PC-3 (cell line): ENCODE measurements at regions not wholly inside any gene's neighbourhood (a gene's known extent, or its start where the extent isn't known, plus 50 kb on each side); places are given as distances from the start of the nearest gene placed in this dataset.

Source experiments
- ATAC-seq: fragments of 200-7000 bp; cut with Tn5 transposase; 2 replicates; pipeline ENCODE4 v1.9.1; 2020; ENCODE audit warnings: mild to moderate bottlenecking, moderate library complexity
- BruUV-seq: library from RNA; stranded (reverse); fragments of 400-500 nt; replicated peaks from 2 replicates; lab custom pipeline; 2021; lab: Mats Ljungman, UMichigan
- CTCF ChIA-PET: fragments of 300-600 bp; sonication (Branson Sonifier 250); formaldehyde crosslinking; loops from one replicate; lab custom pipeline; 2022; ENCODE audit warnings: antibody characterized with exemption; lab: Charles Lee
- POLR2A ChIA-PET: fragments of 300-600 bp; sonication (Branson Sonifier 250); formaldehyde crosslinking; loops from one replicate; lab custom pipeline; 2022; ENCODE audit warnings: antibody characterized with exemption; ENCODE audit not compliant: unreplicated experiment; lab: Charles Lee
- DNase-seq: peaks from one replicate; pipeline ENCODE4 v3.0.0-alpha.2; 2015
- H2AFZ ChIP-seq: fragments of 300-600 bp; sonication (generic); 2 replicates; pipeline ENCODE4 v1.6.0; 2016; ENCODE audit warnings: antibody characterized with exemption, low read length
- H3F3A ChIP-seq: fragments of 300-600 bp; sonication (generic); one replicate; pipeline ENCODE4 v1.6.0; 2017; ENCODE audit warnings: antibody characterized with exemption, low read length, control low read depth, mild to moderate bottlenecking; ENCODE audit not compliant: unreplicated experiment
- H3K27ac ChIP-seq: fragments of 300-600 bp; sonication (generic); 2 replicates; pipeline ENCODE4 v1.5.1; 2016; ENCODE audit warnings: mild to moderate bottlenecking, low read length
- H3K27me3 ChIP-seq: fragments of 300-600 bp; sonication (generic); 2 replicates; pipeline ENCODE4 v1.6.1; 2016; ENCODE audit warnings: low read length, mixed read lengths
- H3K36me3 ChIP-seq: fragments of 300-600 bp; sonication (generic); 2 replicates; pipeline ENCODE4 v1.6.1; 2016; ENCODE audit warnings: low read depth, mixed run types, low read length, mixed read lengths
- H3K4me1 ChIP-seq: fragments of 300-600 bp; sonication (generic); 2 replicates; pipeline ENCODE4 v1.5.1; 2016; ENCODE audit warnings: low read length; ENCODE audit not compliant: insufficient read depth
- H3K4me2 ChIP-seq: fragments of 300-600 bp; sonication (generic); 2 replicates; pipeline ENCODE4 v1.6.0; 2016; ENCODE audit warnings: low read length
- H3K4me3 ChIP-seq: fragments of 300-600 bp; sonication (generic); 2 replicates; pipeline ENCODE4 v1.5.1; 2016; ENCODE audit warnings: mild to moderate bottlenecking, low read length, mixed read lengths
- H3K79me2 ChIP-seq: fragments of 300-600 bp; sonication (generic); 2 replicates; pipeline ENCODE4 v1.6.1; 2017; ENCODE audit warnings: low read length, mixed read lengths
- H3K9ac ChIP-seq: fragments of 300-600 bp; sonication (generic); 2 replicates; pipeline ENCODE4 v1.6.0; 2016; ENCODE audit warnings: mild to moderate bottlenecking, low read length
- H3K9me2 ChIP-seq: fragments of 300-600 bp; sonication (generic); replicated peaks from 2 replicates; pipeline ENCODE4 v1.6.1; 2016; ENCODE audit warnings: mixed run types, low read length, mixed read lengths
- H3K9me3 ChIP-seq: fragments of 300-600 bp; sonication (generic); 2 replicates; pipeline ENCODE4 v1.6.1; 2016; ENCODE audit warnings: low read length, mixed read lengths
- H4K20me1 ChIP-seq: fragments of 300-600 bp; sonication (generic); 2 replicates; pipeline ENCODE4 v1.6.1; 2016; ENCODE audit warnings: low read length, mixed read lengths
- EZH2 ChIP-seq: fragments of 300-600 bp; sonication (generic); IDR thresholded peaks from one replicate; pipeline ENCODE4 v1.6.1; 2017; ENCODE audit warnings: antibody characterized with exemption, mild to moderate bottlenecking, low read length; ENCODE audit not compliant: unreplicated experiment
- EZH2phosphoT487 ChIP-seq: fragments of 300-600 bp; sonication (generic); IDR thresholded peaks from 2 replicates; pipeline ENCODE4 v1.6.1; 2018; ENCODE audit warnings: mild to moderate bottlenecking, antibody characterized with exemption, low read length, borderline replicate concordance
- intact Hi-C: fragments of 100-400 bp; cut with micrococcal nuclease; formaldehyde crosslinking; loops from 2 replicates; pipeline ENCODE4 v1.9.0; 2023
- TF ChIP-seq, protein P1 (sequence below): fragments of 300-600 bp; sonication (generic); conservative IDR thresholded peaks from 2 replicates; pipeline ENCODE4 v1.5.1; 2017; ENCODE audit warnings: antibody characterized with exemption, low read depth, mild to moderate bottlenecking, low read length

DNA sequence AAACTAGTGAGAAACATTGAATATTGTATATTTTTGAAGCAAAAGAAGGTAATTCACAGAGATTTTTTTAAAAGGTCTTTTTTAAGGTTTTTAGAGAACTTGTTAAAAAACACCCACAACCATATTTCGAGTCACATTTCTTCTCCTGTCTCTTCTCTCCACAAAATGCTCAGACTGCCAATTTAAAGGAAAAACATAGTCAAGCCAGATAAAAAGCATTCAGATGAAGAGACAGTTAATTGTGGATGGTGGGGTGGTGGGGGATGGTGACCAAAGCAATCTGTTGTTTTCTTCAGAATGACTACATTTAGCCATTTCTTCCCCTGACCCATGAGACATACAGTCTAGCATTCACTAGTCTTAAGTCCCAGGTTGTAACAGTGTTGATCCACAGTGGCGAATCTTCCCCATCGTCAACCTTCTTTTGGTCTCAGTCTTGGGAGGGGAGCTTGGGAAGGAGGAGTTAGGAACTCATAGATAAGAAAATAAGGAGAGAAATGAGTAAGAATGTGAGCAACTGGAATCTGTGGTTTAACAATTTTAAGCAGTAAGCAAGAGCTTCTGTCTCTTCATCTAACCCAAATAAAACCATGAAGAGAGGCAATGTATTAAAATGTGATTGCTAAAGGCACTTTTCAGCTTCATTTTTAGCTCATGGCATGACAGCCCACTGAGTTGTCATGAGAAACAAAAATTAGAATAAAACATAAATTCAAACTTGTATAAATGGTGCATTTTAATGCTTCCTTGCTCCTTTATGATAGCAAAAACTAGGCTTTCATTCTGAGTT lies 413.7 kb upstream of the FSHR start:
- Histone ChIP-seq H3K79me2 (no peaks in the 10 kb centered on the region), H3K27ac (no peak overlapping the region), H3K27me3 (no peaks in the 10 kb centered on the region), H3K4me3 (no peak overlapping the region), H3K4me2 (no peak overlapping the region), H3K9me2 (no peaks in the 10 kb centered on the region), H3K36me3 (no peaks in the 10 kb centered on the region), H3K9ac (no peak overlapping the region), H4K20me1 (no peaks in the 10 kb centered on the region), H3K4me1 (no peaks in the 10 kb centered on the region), H2AFZ (no peak overlapping the region), H3K9me3 (no peaks in the 10 kb centered on the region), H3F3A (no peaks in the 10 kb centered on the region)
- DNase-seq (no peak), ATAC-seq (no peak)
- intact Hi-C loops = no loop called here
- CTCF ChIA-PET = no interaction called here
- POLR2A ChIA-PET = no interaction called here
- no TSS peak for BruUV-seq
- TF ChIP-seq EZH2phosphoT487 = no peak
- no peak for TF ChIP-seq EZH2
- TF ChIP-seq, protein P1, sequence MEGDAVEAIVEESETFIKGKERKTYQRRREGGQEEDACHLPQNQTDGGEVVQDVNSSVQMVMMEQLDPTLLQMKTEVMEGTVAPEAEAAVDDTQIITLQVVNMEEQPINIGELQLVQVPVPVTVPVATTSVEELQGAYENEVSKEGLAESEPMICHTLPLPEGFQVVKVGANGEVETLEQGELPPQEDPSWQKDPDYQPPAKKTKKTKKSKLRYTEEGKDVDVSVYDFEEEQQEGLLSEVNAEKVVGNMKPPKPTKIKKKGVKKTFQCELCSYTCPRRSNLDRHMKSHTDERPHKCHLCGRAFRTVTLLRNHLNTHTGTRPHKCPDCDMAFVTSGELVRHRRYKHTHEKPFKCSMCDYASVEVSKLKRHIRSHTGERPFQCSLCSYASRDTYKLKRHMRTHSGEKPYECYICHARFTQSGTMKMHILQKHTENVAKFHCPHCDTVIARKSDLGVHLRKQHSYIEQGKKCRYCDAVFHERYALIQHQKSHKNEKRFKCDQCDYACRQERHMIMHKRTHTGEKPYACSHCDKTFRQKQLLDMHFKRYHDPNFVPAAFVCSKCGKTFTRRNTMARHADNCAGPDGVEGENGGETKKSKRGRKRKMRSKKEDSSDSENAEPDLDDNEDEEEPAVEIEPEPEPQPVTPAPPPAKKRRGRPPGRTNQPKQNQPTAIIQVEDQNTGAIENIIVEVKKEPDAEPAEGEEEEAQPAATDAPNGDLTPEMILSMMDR = no peak

DNA sequence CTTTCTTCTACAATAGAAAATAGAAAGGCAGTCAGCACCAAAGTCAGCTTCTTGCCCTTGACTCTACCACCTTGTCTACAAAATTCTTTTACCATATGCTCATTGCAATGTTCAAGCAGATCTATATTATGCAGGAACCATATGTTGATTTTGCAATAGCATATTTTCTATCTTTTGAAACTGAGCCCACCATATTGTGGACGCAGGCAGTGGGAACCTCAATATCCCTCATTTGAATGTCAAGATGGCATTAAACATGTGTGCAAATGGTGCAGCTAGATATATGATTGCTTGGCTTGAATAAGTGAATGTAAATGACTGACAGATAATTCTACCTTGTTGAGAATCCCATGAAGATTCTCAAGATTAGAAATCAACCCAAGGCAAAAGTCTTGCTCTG lies 412.7 kb upstream of the FSHR start:
- no peaks in the 10 kb centered on the region for H3F3A ChIP-seq
- POLR2A ChIA-PET = no interaction called here
- intact Hi-C loops = no loop called here
- H3K27ac ChIP-seq = no peak overlapping the region
- no peak overlapping the region for H3K4me3 ChIP-seq
- no peak overlapping the region for H2AFZ ChIP-seq
- no TSS peak for BruUV-seq
- no peak overlapping the region for H3K9ac ChIP-seq
- ATAC-seq (no peak), DNase-seq (no peak)
- no peaks in the 10 kb centered on the region for H3K27me3 ChIP-seq
- H3K9me2 ChIP-seq = no peaks in the 10 kb centered on the region
- no peak overlapping the region for H3K4me2 ChIP-seq
- no peaks in the 10 kb centered on the region for H3K79me2 ChIP-seq
- H4K20me1 ChIP-seq = no peaks in the 10 kb centered on the region
- H3K36me3 ChIP-seq = no peaks in the 10 kb centered on the region
- CTCF ChIA-PET = no interaction called here
- no peaks in the 10 kb centered on the region for H3K4me1 ChIP-seq
- H3K9me3 ChIP-seq = 0 out of 2 replicates have a peak, but pooled peaks cover 2% of the 10 kb centered on the region
- TF ChIP-seq, protein P1 = no peak
- TF ChIP-seq EZH2phosphoT487 (no peak), EZH2 (no peak)

DNA sequence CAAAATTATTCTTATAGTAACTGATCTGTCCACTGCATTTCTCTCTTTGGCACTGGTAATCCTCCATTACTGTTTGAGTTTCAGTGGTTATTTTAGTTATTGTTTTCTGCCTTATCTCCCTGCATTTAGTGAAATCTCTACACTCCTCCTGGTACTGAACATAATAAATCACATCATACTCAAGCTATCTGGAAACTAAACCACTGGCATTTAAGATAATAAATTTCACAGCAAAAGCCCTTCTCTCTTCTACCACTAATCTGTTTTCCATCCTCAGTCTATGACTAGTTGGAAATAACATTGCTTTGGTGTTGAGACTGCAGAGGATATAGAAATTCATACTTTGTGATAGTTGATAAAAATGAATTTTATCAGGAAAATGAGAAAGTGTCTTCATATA lies 399.3 kb upstream of the FSHR start:
- Histone ChIP-seq H4K20me1 (no peaks in the 10 kb centered on the region), H3K36me3 (no peaks in the 10 kb centered on the region), H3K4me3 (no peak overlapping the region), H3K4me1 (no peaks in the 10 kb centered on the region), H3K27ac (no peak overlapping the region), H3K4me2 (no peak overlapping the region), H3F3A (no peaks in the 10 kb centered on the region), H2AFZ (no peak overlapping the region), H3K9me2 (no peaks in the 10 kb centered on the region), H3K9ac (no peak overlapping the region), H3K27me3 (no peaks in the 10 kb centered on the region), H3K79me2 (no peaks in the 10 kb centered on the region), H3K9me3 (peaks cover 15% of the 10 kb centered on the region)
- DNase-seq (no peak), ATAC-seq (no peak)
- POLR2A ChIA-PET = no interaction called here
- BruUV-seq = no TSS peak
- intact Hi-C loops = no loop called here
- TF ChIP-seq EZH2phosphoT487 = no peak
- no peak for TF ChIP-seq EZH2
- TF ChIP-seq, protein P1 = no peak
- CTCF ChIA-PET = no interaction called here
